ENCODE measurements at regions not wholly inside any gene's neighbourhood (a gene's known extent, or its start where the extent isn't known, plus 50 kb on each side); places are given as distances from the start of the nearest gene placed in this dataset.

DNA sequence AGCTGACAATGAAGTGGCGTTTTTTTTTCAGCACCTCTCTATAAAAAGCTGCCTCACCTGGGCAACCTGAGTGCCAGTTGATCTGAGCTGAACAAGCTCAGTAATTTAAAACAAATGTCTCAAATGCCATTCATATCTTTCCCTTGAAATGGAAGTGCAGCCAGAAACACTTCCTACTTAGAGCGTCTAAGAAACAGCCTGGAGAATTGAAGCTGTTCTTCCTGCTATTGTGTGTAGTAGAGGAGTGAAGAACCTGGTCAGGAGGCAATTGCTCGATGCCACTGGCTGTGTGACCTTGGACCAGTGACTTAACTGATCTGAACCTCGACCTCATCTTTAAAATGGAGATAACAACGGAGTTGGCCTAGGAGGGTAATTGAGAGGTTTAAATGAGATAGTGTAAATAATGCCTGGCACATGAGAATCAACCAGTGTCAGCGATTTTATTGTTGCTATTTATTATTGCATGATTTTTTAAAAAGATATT is 95.4 kb upstream of the FOXQ1 start:
- no peak for TF ChIP-seq POLR2A (IDR thresholded peaks at IDR 0.05; ENCODE audit: low read length)
- no peak for TF ChIP-seq GATA1 (IDR thresholded peaks at IDR 0.05; ENCODE audit: low read depth, low read length)
